ENCODE measurements at regions not wholly inside any gene's neighbourhood (a gene's known extent, or its start where the extent isn't known, plus 50 kb on each side); places are given as distances from the start of the nearest gene placed in this dataset.

DNA sequence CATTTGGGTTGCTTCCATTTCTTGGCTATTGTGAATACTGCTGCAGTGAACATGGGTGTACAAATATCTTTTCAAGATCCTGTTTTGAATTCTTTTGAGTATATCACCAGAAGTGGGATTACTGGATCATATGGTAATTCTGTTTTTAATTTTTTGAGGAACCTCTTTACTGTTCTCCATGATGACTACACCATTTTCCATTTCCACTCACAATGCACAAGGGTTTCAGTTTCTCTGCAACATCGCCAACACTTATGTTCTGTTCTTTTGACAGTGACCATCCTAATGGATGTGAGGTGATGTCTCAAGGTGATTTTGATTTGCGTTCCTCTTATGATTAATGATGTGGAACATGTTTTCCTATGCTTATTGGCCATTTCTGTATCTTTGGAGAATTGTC lies 214.4 kb upstream of the ZFP64 start:
- no peaks in the 10 kb centered on the region for H3K27me3 ChIP-seq (ENCODE audit: control insufficient read depth, insufficient read depth, low read length)
- intact Hi-C loops (cut with micrococcal nuclease; ENCODE audit: unreplicated experiment) (no loop called here), in situ Hi-C loops (cut with HindIII; ENCODE audit: low pct_unique_long_range_greater_than_20kb, low sequenced_read_pairs) (no loop called here)
- no peak for DNase-seq (ENCODE audit: low read depth, low spot score)
- no peak overlapping the region for H3K4me3 ChIP-seq (ENCODE audit: low read depth in 2 of 2, low read length in 2 of 2)
- no peak for ATAC-seq
- H3K27ac ChIP-seq (ENCODE audit: low read length): no peak overlapping the region
- BruUV-seq (replicated peaks): no TSS peak
- H3K9me3 ChIP-seq (ENCODE audit: control insufficient read depth, insufficient read depth, low read depth, low read length): no peaks in the 10 kb centered on the region
- no peaks in the 10 kb centered on the region for H3K4me1 ChIP-seq (ENCODE audit: control insufficient read depth, insufficient read depth, low read length)
- ChIA-PET CTCF (no interaction called here), POLR2A (no interaction called here)
- TF ChIP-seq REST (IDR thresholded peaks at IDR 0.05; ENCODE audit: insufficient read depth in 1 of 2, low read depth in 2 of 2, low read length in 1 of 2) (no peak), POLR2AphosphoS5 (IDR thresholded peaks at IDR 0.05; ENCODE audit: low read depth, low read length) (no peak), SIN3A (IDR thresholded peaks at IDR 0.05; ENCODE audit: borderline replicate concordance, insufficient read depth, low read depth, low read length) (no peak), TCF7L2 (IDR thresholded peaks at IDR 0.05; ENCODE audit: low read depth, low read length) (no peak)
- TF ChIP-seq, protein P1, sequence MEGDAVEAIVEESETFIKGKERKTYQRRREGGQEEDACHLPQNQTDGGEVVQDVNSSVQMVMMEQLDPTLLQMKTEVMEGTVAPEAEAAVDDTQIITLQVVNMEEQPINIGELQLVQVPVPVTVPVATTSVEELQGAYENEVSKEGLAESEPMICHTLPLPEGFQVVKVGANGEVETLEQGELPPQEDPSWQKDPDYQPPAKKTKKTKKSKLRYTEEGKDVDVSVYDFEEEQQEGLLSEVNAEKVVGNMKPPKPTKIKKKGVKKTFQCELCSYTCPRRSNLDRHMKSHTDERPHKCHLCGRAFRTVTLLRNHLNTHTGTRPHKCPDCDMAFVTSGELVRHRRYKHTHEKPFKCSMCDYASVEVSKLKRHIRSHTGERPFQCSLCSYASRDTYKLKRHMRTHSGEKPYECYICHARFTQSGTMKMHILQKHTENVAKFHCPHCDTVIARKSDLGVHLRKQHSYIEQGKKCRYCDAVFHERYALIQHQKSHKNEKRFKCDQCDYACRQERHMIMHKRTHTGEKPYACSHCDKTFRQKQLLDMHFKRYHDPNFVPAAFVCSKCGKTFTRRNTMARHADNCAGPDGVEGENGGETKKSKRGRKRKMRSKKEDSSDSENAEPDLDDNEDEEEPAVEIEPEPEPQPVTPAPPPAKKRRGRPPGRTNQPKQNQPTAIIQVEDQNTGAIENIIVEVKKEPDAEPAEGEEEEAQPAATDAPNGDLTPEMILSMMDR (IDR thresholded peaks at IDR 0.05): no peak
- H3K36me3 ChIP-seq (ENCODE audit: control insufficient read depth, insufficient read depth, low read length): no peaks in the 10 kb centered on the region

- no TSS peak for BruUV-seq (replicated peaks)
- Histone ChIP-seq H3K27ac (ENCODE audit: low read length) (no peak overlapping the region), H3K4me1 (ENCODE audit: control insufficient read depth, insufficient read depth, low read length) (no peaks in the 10 kb centered on the region), H3K36me3 (ENCODE audit: control insufficient read depth, insufficient read depth, low read length) (no peaks in the 10 kb centered on the region), H3K9me3 (ENCODE audit: control insufficient read depth, insufficient read depth, low read depth, low read length) (no peaks in the 10 kb centered on the region), H3K27me3 (ENCODE audit: control insufficient read depth, insufficient read depth, low read length) (no peaks in the 10 kb centered on the region), H3K4me3 (ENCODE audit: low read depth in 2 of 2, low read length in 2 of 2) (no peak overlapping the region)
- CTCF ChIA-PET: no interaction called here
- no peak for DNase-seq (ENCODE audit: low read depth, low spot score)
- TF ChIP-seq SIN3A (IDR thresholded peaks at IDR 0.05; ENCODE audit: borderline replicate concordance, insufficient read depth, low read depth, low read length): no peak
- TF ChIP-seq, protein P1 (IDR thresholded peaks at IDR 0.05): no peak
- TF ChIP-seq POLR2AphosphoS5 (IDR thresholded peaks at IDR 0.05; ENCODE audit: low read depth, low read length): no peak
- TF ChIP-seq REST (IDR thresholded peaks at IDR 0.05; ENCODE audit: insufficient read depth in 1 of 2, low read depth in 2 of 2, low read length in 1 of 2): no peak
- POLR2A ChIA-PET: no interaction called here
- intact Hi-C loops (cut with micrococcal nuclease; ENCODE audit: unreplicated experiment): no loop called here
- in situ Hi-C loops (cut with HindIII; ENCODE audit: low pct_unique_long_range_greater_than_20kb, low sequenced_read_pairs): no loop called here
- no peak for ATAC-seq
These were observed 213.8 kb upstream of the ZFP64 start for GRCh38 chr20:52405417-52405816.
